Esophagus squamous epithelium (tissue), 4 donors: ENCODE measurements at regions not wholly inside any gene's neighbourhood (a gene's known extent, or its start where the extent isn't known, plus 50 kb on each side); places are given as distances from the start of the nearest gene placed in this dataset.

ENCODE experiments used
- CTCF ChIP-seq, 6 experiments: fragments of 450-650 bp in 4 of 6; fragments of 200-600 bp in 2 of 6; sonication (generic) in 2 of 6; IDR thresholded peaks; one replicate each; pipeline ENCODE4 v1.5.1; 2016 to 2019; ENCODE audit warnings: antibody characterized with exemption in 6 of 6, mild to moderate bottlenecking in 4 of 6, moderate library complexity in 4 of 6
- POLR2A ChIP-seq, 4 donors: fragments of 450-650 bp; IDR thresholded peaks; one replicate each; pipeline ENCODE4 v1.6.1; 2017; ENCODE audit warnings: antibody characterized with exemption in 4 of 4, mild to moderate bottlenecking in 4 of 4, moderate library complexity in 3 of 4

- TF ChIP-seq CTCF (IDR thresholded peaks at IDR 0.05) (no peak), POLR2A (IDR thresholded peaks at IDR 0.05) (no peak)
These were observed 151.4 kb downstream of the NFKBIZ start for GRCh38 chr3:102000620-102001209.
